ENCODE measurements at regions not wholly inside any gene's neighbourhood (a gene's known extent, or its start where the extent isn't known, plus 50 kb on each side); places are given as distances from the start of the nearest gene placed in this dataset.

- TF ChIP-seq RAD21 (IDR thresholded peaks at IDR 0.05 in 1 of 2, conservative IDR thresholded peaks at IDR 0.05 in 1 of 2; ENCODE audit: low read depth in 2 of 2, low read length in 2 of 2): no peak
- no peak for TF ChIP-seq SIN3A (conservative IDR thresholded peaks at IDR 0.05 in 1 of 2, IDR thresholded peaks at IDR 0.05 in 1 of 2; ENCODE audit: low read depth in 1 of 2, low read length in 2 of 2)
- no peak for TF ChIP-seq EGR1 (IDR thresholded peaks at IDR 0.05; ENCODE audit: borderline replicate concordance, low read depth, low read length)
- TF ChIP-seq CHD7 (IDR thresholded peaks at IDR 0.05; ENCODE audit: insufficient replicate concordance, low read length): no peak
Measured at GRCh38 chr14:29462321-29462720, 465.3 kb downstream of the PRKD1 start (continued).
